ENCODE measurements at regions not wholly inside any gene's neighbourhood (a gene's known extent, or its start where the extent isn't known, plus 50 kb on each side); places are given as distances from the start of the nearest gene placed in this dataset.

- TF ChIP-seq, protein P1, sequence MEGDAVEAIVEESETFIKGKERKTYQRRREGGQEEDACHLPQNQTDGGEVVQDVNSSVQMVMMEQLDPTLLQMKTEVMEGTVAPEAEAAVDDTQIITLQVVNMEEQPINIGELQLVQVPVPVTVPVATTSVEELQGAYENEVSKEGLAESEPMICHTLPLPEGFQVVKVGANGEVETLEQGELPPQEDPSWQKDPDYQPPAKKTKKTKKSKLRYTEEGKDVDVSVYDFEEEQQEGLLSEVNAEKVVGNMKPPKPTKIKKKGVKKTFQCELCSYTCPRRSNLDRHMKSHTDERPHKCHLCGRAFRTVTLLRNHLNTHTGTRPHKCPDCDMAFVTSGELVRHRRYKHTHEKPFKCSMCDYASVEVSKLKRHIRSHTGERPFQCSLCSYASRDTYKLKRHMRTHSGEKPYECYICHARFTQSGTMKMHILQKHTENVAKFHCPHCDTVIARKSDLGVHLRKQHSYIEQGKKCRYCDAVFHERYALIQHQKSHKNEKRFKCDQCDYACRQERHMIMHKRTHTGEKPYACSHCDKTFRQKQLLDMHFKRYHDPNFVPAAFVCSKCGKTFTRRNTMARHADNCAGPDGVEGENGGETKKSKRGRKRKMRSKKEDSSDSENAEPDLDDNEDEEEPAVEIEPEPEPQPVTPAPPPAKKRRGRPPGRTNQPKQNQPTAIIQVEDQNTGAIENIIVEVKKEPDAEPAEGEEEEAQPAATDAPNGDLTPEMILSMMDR (IDR thresholded peaks at IDR 0.05) = no peak
- no peak for TF ChIP-seq POLR2A (IDR thresholded peaks at IDR 0.05)
Observed at GRCh38 chr2:212929971-212930370, 221.4 kb downstream of the IKZF2 start.
